Upper lobe of left lung (tissue), 6 donors: ENCODE measurements at regions not wholly inside any gene's neighbourhood (a gene's known extent, or its start where the extent isn't known, plus 50 kb on each side); places are given as distances from the start of the nearest gene placed in this dataset.

Experiments used
- ATAC-seq, 2 donors: fragments of 200-7000 bp; cut with Tn5 transposase; one replicate each; pipeline ENCODE4 v1.9.1; 2022; ENCODE audit warnings: mild to moderate bottlenecking in 2 of 2, moderate library complexity in 2 of 2; ENCODE audit not compliant: low FRiP score in 2 of 2
- DNase-seq, 2 donors: peaks; one replicate each; pipeline ENCODE4 v3.0.0-alpha.2; 2019 to 2020
- H3K27ac ChIP-seq, 4 donors: fragments of 200-600 bp; sonication (generic); one replicate each; pipeline ENCODE4 v1.5.1; 2016 to 2019
- H3K27me3 ChIP-seq, 4 donors: fragments of 200-600 bp; sonication (generic); one replicate each; pipeline ENCODE4 v1.5.1; 2017 to 2019
- H3K36me3 ChIP-seq, 4 donors: fragments of 200-600 bp; sonication (generic); one replicate each; pipeline ENCODE4 v1.5.1; 2016 to 2019
- H3K4me1 ChIP-seq, 4 donors: fragments of 200-600 bp; sonication (generic); one replicate each; pipeline ENCODE4 v1.5.1; 2018 to 2019
- H3K4me3 ChIP-seq, 4 donors: fragments of 200-600 bp; sonication (generic); one replicate each; pipeline ENCODE4 v1.5.1; 2017 to 2019; ENCODE audit warnings: mild to moderate bottlenecking in 2 of 4, moderate library complexity in 1 of 4
- H3K9me3 ChIP-seq, 4 donors: fragments of 200-600 bp; sonication (generic); one replicate each; pipeline ENCODE4 v1.5.1; 2018 to 2019
- CTCF ChIP-seq, 6 experiments: fragments of 450-650 bp in 4 of 6; fragments of 200-600 bp in 2 of 6; sonication (generic) in 2 of 6; IDR thresholded peaks; one replicate each; pipeline ENCODE4 v1.5.1; 2016 to 2019; ENCODE audit warnings: antibody characterized with exemption in 6 of 6
- EP300 ChIP-seq, 4 donors: sonication (generic); formaldehyde crosslinking; IDR thresholded peaks; one replicate each; pipeline ENCODE4 v1.5.1; 2017; ENCODE audit warnings: antibody characterized with exemption in 4 of 4, control low read depth in 2 of 4
- POLR2A ChIP-seq, 4 donors: fragments of 450-650 bp; IDR thresholded peaks; one replicate each; pipeline ENCODE4 v1.5.1; 2016 to 2017; ENCODE audit warnings: antibody characterized with exemption in 4 of 4, mild to moderate bottlenecking in 2 of 4
- POLR2AphosphoS5 ChIP-seq, 2 donors: sonication (generic); formaldehyde crosslinking; IDR thresholded peaks; one replicate each; pipeline ENCODE4 v1.5.1; 2017; ENCODE audit warnings: antibody characterized with exemption in 2 of 2
- WGBS, 2 donors: methylation state at CpG; one replicate each; pipeline ENCODE4 v1.1.5; 2017 to 2018; 5-methylcytosine and 5-hydroxymethylcytosine counted together
- donor health status: DM: no; HTN: no; CAD: no; lungs with moderate emphysema.
- donor health status: DM: no; HTN: yes; CAD: no; lungs with severe emphysema.

- ATAC-seq: peak in 1 of 2 donors; percentile 57
- TF ChIP-seq POLR2AphosphoS5 (IDR thresholded peaks at IDR 0.05) (no peak), EP300 (IDR thresholded peaks at IDR 0.05) (no peak), CTCF (IDR thresholded peaks at IDR 0.05) (no peak), POLR2A (IDR thresholded peaks at IDR 0.05) (no peak)
- no peaks in the 10 kb centered on the region for H3K36me3 ChIP-seq
- H3K4me3 ChIP-seq: no peak overlapping the region
- DNase-seq: no peak
- WGBS, 2 donors: 83 to 84% methylated on average over 2 of the region's 2 CpGs
- peaks cover 0 to 15% (median 6%) of the 10 kb centered on the region in 4 donors for H3K4me1 ChIP-seq
- no peaks in the 10 kb centered on the region for H3K27me3 ChIP-seq
- H3K27ac ChIP-seq: no peak overlapping the region
- no peaks in the 10 kb centered on the region for H3K9me3 ChIP-seq
Measured at GRCh38 chr1:56147034-56147433, 432.3 kb downstream of the PLPP3 start.

GRCh38 chr1:56146449-56146848 lies 432.9 kb downstream of the PLPP3 start:
- 61 to 63% methylated on average over 2 of the region's 2 CpGs for WGBS, 2 donors
- no peak for TF ChIP-seq POLR2AphosphoS5 (IDR thresholded peaks at IDR 0.05)
- no peak for TF ChIP-seq EP300 (IDR thresholded peaks at IDR 0.05)
- TF ChIP-seq CTCF (IDR thresholded peaks at IDR 0.05): no peak
- no peak for TF ChIP-seq POLR2A (IDR thresholded peaks at IDR 0.05)
- Histone ChIP-seq H3K27me3 (no peaks in the 10 kb centered on the region), H3K4me3 (no peak overlapping the region), H3K9me3 (no peaks in the 10 kb centered on the region), H3K36me3 (no peaks in the 10 kb centered on the region), H3K4me1 (peaks cover 0 to 15% (median 6%) of the 10 kb centered on the region in 4 donors), H3K27ac (no peak overlapping the region)
- ATAC-seq (peak in 1 of 2 donors; percentile 69), DNase-seq (no peak)

- no peak for TF ChIP-seq POLR2AphosphoS5 (IDR thresholded peaks at IDR 0.05)
- no peak for TF ChIP-seq CTCF (IDR thresholded peaks at IDR 0.05)
- no peak for TF ChIP-seq EP300 (IDR thresholded peaks at IDR 0.05)
- TF ChIP-seq POLR2A (IDR thresholded peaks at IDR 0.05): no peak
- no peak for DNase-seq
- H3K27ac ChIP-seq: no peak overlapping the region
- 87 to 89% methylated on average over 1 of the region's 1 CpG for WGBS, 2 donors
- no peaks in the 10 kb centered on the region for H3K9me3 ChIP-seq
- no peak for ATAC-seq
- H3K4me3 ChIP-seq: no peak overlapping the region
- H3K27me3 ChIP-seq: no peaks in the 10 kb centered on the region
- no peaks in the 10 kb centered on the region for H3K36me3 ChIP-seq
- peaks cover 0 to 15% (median 6%) of the 10 kb centered on the region in 4 donors for H3K4me1 ChIP-seq
Measured at GRCh38 chr1:56145581-56145980, 433.8 kb downstream of the PLPP3 start.

GRCh38 chr1:56142301-56142700 lies 437.1 kb downstream of the PLPP3 start:
- Histone ChIP-seq H3K9me3 (no peaks in the 10 kb centered on the region), H3K27ac (no peak overlapping the region), H3K4me1 (peaks cover 0 to 6% (median 3%) of the 10 kb centered on the region in 4 donors), H3K27me3 (no peaks in the 10 kb centered on the region), H3K4me3 (no peak overlapping the region), H3K36me3 (no peaks in the 10 kb centered on the region)
- DNase-seq (no peak), ATAC-seq (no peak)
- 88 to 90% methylated on average over 1 of the region's 1 CpG for WGBS, 2 donors
- no peak for TF ChIP-seq POLR2AphosphoS5 (IDR thresholded peaks at IDR 0.05)

GRCh38 chr1:56139836-56140235 lies 439.5 kb downstream of the PLPP3 start:
- ATAC-seq (no peak), DNase-seq (no peak)
- H3K27me3 ChIP-seq: no peaks in the 10 kb centered on the region
- H3K36me3 ChIP-seq: no peaks in the 10 kb centered on the region
- no peaks in the 10 kb centered on the region for H3K4me1 ChIP-seq
- WGBS, 2 donors: 90 to 91% methylated on average over 5 of the region's 5 CpGs
- no peak for TF ChIP-seq EP300 (IDR thresholded peaks at IDR 0.05)
- TF ChIP-seq CTCF (IDR thresholded peaks at IDR 0.05): no peak
- TF ChIP-seq POLR2AphosphoS5 (IDR thresholded peaks at IDR 0.05): no peak
- no peak for TF ChIP-seq POLR2A (IDR thresholded peaks at IDR 0.05)
- no peaks in the 10 kb centered on the region for H3K9me3 ChIP-seq
- H3K27ac ChIP-seq: no peak overlapping the region
- no peak overlapping the region for H3K4me3 ChIP-seq
